H1 (cell line): ENCODE measurements at regions not wholly inside any gene's neighbourhood (a gene's known extent, or its start where the extent isn't known, plus 50 kb on each side); places are given as distances from the start of the nearest gene placed in this dataset.

Source experiments
- BRCA1 ChIP-seq: IDR thresholded peaks from 2 replicates; pipeline ENCODE4 v1.6.1; 2012; ENCODE audit warnings: low read depth, low read length, improper control_type of control experiment
- CBX5 ChIP-seq: fragments of 300-800, 300-1000 bp; sonication (generic); IDR thresholded peaks from 2 replicates; pipeline ENCODE4 v1.7.1; 2016; ENCODE audit warnings: antibody characterized with exemption, low read length, low read depth
- CHD7 ChIP-seq: fragments of 300-600 bp; sonication (generic); IDR thresholded peaks from 2 replicates; pipeline ENCODE4 v1.7.1; 2012; ENCODE audit warnings: low read length, moderate library complexity, mild to moderate bottlenecking, inconsistent platforms; ENCODE audit not compliant: insufficient replicate concordance
- CREB1 ChIP-seq: IDR thresholded peaks from 2 replicates; pipeline ENCODE4 v1.6.1; 2012; ENCODE audit warnings: inconsistent platforms
- GABPA ChIP-seq: IDR thresholded peaks from 2 replicates; pipeline ENCODE4 v1.6.1; 2011; ENCODE audit warnings: mild to moderate bottlenecking, low read length, moderate library complexity, borderline replicate concordance; ENCODE audit not compliant: insufficient read depth
- NRF1 ChIP-seq: IDR thresholded peaks from 2 replicates; pipeline ENCODE4 v1.6.1; 2011; ENCODE audit warnings: mild to moderate bottlenecking, low read depth, low read length, improper control_type of control experiment
- TAF1 ChIP-seq: IDR thresholded peaks from 2 replicates; pipeline ENCODE4 v1.6.1; 2011; ENCODE audit warnings: mild to moderate bottlenecking, low read depth, low read length

GRCh38 chr2:23121968-23122648 lies 262.9 kb upstream of the KLHL29 start (continued):
- TF ChIP-seq CHD7 (no peak), CREB1 (no peak), TAF1 (no peak), CBX5 (no peak), BRCA1 (no peak), GABPA (no peak), NRF1 (no peak)
